ENCODE measurements at regions not wholly inside any gene's neighbourhood (a gene's known extent, or its start where the extent isn't known, plus 50 kb on each side); places are given as distances from the start of the nearest gene placed in this dataset.
A peak's percentile ranks its signal among the peaks of the same experiment; 100 is the strongest.

- H3K4me3 ChIP-seq: no peak overlapping the region
- DNase-seq (ENCODE audit: low spot score) (peak; percentile 30), ATAC-seq (peak; percentile 63)
- H3K79me2 ChIP-seq (replicated peaks; ENCODE audit: insufficient read depth): no peaks in the 10 kb centered on the region
- peaks cover 2% of the 10 kb centered on the region; the same call in 1 of the 2 replicates for H3K36me3 ChIP-seq (ENCODE audit: insufficient read depth)
- H3K4me1 ChIP-seq (ENCODE audit: insufficient read depth): peaks cover 49% of the 10 kb centered on the region
- no peaks in the 10 kb centered on the region for H3F3A ChIP-seq (replicated peaks; ENCODE audit: low read depth)
- Mint-ChIP-seq H3K27me3 (ENCODE audit: insufficient read depth, low read depth, poor library complexity) (no peaks in the 10 kb centered on the region), H3K9me3 (peaks cover 18% of the 10 kb centered on the region), H3K36me3 (ENCODE audit: low read depth) (peaks cover 13% of the 10 kb centered on the region), H3K27ac (peak overlapping the region; percentile 35), H3K4me1 (peaks cover 40% of the 10 kb centered on the region), H3K4me3 (no peak overlapping the region)
- no peaks in the 10 kb centered on the region for H4K20me1 ChIP-seq (replicated peaks; ENCODE audit: insufficient read depth)
- H3K27ac ChIP-seq (ENCODE audit: low read depth): no peak overlapping the region
- no peaks in the 10 kb centered on the region for H3K9me2 ChIP-seq (ENCODE audit: insufficient read depth)
- no peaks in the 10 kb centered on the region for H3K27me3 ChIP-seq (ENCODE audit: insufficient read depth)
- no peak overlapping the region for H2AFZ ChIP-seq
- TF ChIP-seq ETS1 (IDR thresholded peaks at IDR 0.05) (no peak), ZNF462 (CRISPR knock-in tag; IDR thresholded peaks at IDR 0.05) (no peak)
- peak overlapping the region; percentile 5; the same call in 1 of the 2 replicates for H3K4me2 ChIP-seq
Observed at GRCh38 chr3:152658977-152659720, 175.8 kb upstream of the P2RY1 start.

- Histone ChIP-seq H4K20me1 (replicated peaks; ENCODE audit: insufficient read depth) (no peaks in the 10 kb centered on the region), H2AFZ (no peak overlapping the region), H3K79me2 (replicated peaks; ENCODE audit: insufficient read depth) (no peaks in the 10 kb centered on the region), H3F3A (replicated peaks; ENCODE audit: low read depth) (no peaks in the 10 kb centered on the region), H3K4me2 (no peak overlapping the region), H3K27me3 (ENCODE audit: insufficient read depth) (no peaks in the 10 kb centered on the region), H3K36me3 (ENCODE audit: insufficient read depth) (peaks cover 2% of the 10 kb centered on the region; the same call in 1 of the 2 replicates), H3K9me2 (ENCODE audit: insufficient read depth) (no peaks in the 10 kb centered on the region), H3K4me1 (ENCODE audit: insufficient read depth) (peaks cover 28% of the 10 kb centered on the region), H3K27ac (ENCODE audit: low read depth) (no peak overlapping the region), H3K4me3 (no peak overlapping the region)
- DNase-seq (ENCODE audit: low spot score) (no peak), ATAC-seq (no peak)
- H3K27ac Mint-ChIP-seq: no peak overlapping the region
- H3K4me3 Mint-ChIP-seq: no peak overlapping the region
- H3K4me1 Mint-ChIP-seq: peaks cover 20% of the 10 kb centered on the region
- H3K36me3 Mint-ChIP-seq (ENCODE audit: low read depth): peaks cover 13% of the 10 kb centered on the region
- H3K27me3 Mint-ChIP-seq (ENCODE audit: insufficient read depth, low read depth, poor library complexity): peaks cover 2% of the 10 kb centered on the region
- H3K9me3 Mint-ChIP-seq: peaks cover 18% of the 10 kb centered on the region
- no peak for TF ChIP-seq ZNF462 (CRISPR knock-in tag; IDR thresholded peaks at IDR 0.05)
Observed at GRCh38 chr3:152662157-152662556, 172.8 kb upstream of the P2RY1 start.
